Activated CD4-positive, alpha-beta memory T cell treated with anti-CD3 and anti-CD28 coated beads, Interleukin-2, amount 10 ng/mL, durations not matched to agents 7 days and 5 days (primary cell): ENCODE measurements at regions not wholly inside any gene's neighbourhood (a gene's known extent, or its start where the extent isn't known, plus 50 kb on each side); places are given as distances from the start of the nearest gene placed in this dataset.

ENCODE experiments used
- CTCF ChIA-PET: fragments of 350-600 bp; sonication (Branson Sonifier 250); formaldehyde crosslinking; loops from one replicate; lab custom pipeline; 2021; ENCODE audit warnings: antibody characterized with exemption, inconsistent platforms; lab: Charles Lee
- POLR2A ChIA-PET: fragments of 350-600 bp; sonication (Branson Sonifier 250); formaldehyde crosslinking; loops from one replicate; lab custom pipeline; 2021; ENCODE audit warnings: antibody characterized with exemption; lab: Charles Lee
- DNase-seq: peaks from one replicate; pipeline ENCODE4 v3.0.0-alpha.2; 2020
- H3K27ac Mint-ChIP-seq: one replicate; pipeline ENCODE4 v1.8.0; 2021; ENCODE audit warnings: mild to moderate bottlenecking, mixed read lengths
- H3K27me3 Mint-ChIP-seq: one replicate; pipeline ENCODE4 v1.8.0; 2021; ENCODE audit warnings: mixed read lengths
- H3K36me3 Mint-ChIP-seq: one replicate; pipeline ENCODE4 v1.8.0; 2021; ENCODE audit warnings: low read depth, mixed read lengths
- H3K4me1 Mint-ChIP-seq: one replicate; pipeline ENCODE4 v1.8.0; 2021; ENCODE audit warnings: mixed read lengths
- H3K4me3 Mint-ChIP-seq: one replicate; pipeline ENCODE4 v1.8.0; 2021; ENCODE audit warnings: mild to moderate bottlenecking, mixed read lengths
- H3K9me3 Mint-ChIP-seq: one replicate; pipeline ENCODE4 v1.8.0; 2021; ENCODE audit warnings: mixed read lengths

GRCh38 chr17:56648321-56648720 is 54.8 kb downstream of the NOG start:
- peaks cover 3% of the 10 kb centered on the region for H3K9me3 Mint-ChIP-seq
- DNase-seq, result no peak
- no peak overlapping the region for H3K27ac Mint-ChIP-seq
- no peaks in the 10 kb centered on the region for H3K36me3 Mint-ChIP-seq
- CTCF ChIA-PET, result no interaction called here
- no peak overlapping the region for H3K4me3 Mint-ChIP-seq
- POLR2A ChIA-PET, result no interaction called here
- no peaks in the 10 kb centered on the region for H3K4me1 Mint-ChIP-seq
- H3K27me3 Mint-ChIP-seq, result peaks cover 31% of the 10 kb centered on the region

GRCh38 chr17:56648806-56649205 is 55.3 kb downstream of the NOG start:
- POLR2A ChIA-PET, result no interaction called here
- no peak for DNase-seq
- CTCF ChIA-PET, result no interaction called here
- H3K4me3 Mint-ChIP-seq, result no peak overlapping the region
- H3K27me3 Mint-ChIP-seq, result peaks cover 31% of the 10 kb centered on the region
- H3K36me3 Mint-ChIP-seq, result no peaks in the 10 kb centered on the region
- peaks cover 3% of the 10 kb centered on the region for H3K4me1 Mint-ChIP-seq
- H3K9me3 Mint-ChIP-seq, result peaks cover 3% of the 10 kb centered on the region
- no peak overlapping the region for H3K27ac Mint-ChIP-seq

GRCh38 chr17:56652628-56653027 is 59.1 kb downstream of the NOG start:
- no peaks in the 10 kb centered on the region for H3K36me3 Mint-ChIP-seq
- no peak for DNase-seq
- H3K4me3 Mint-ChIP-seq, result no peak overlapping the region
- peaks cover 26% of the 10 kb centered on the region for H3K27me3 Mint-ChIP-seq
- no peak overlapping the region for H3K27ac Mint-ChIP-seq
- H3K4me1 Mint-ChIP-seq, result peaks cover 4% of the 10 kb centered on the region
- CTCF ChIA-PET, result interaction anchor here (1.2 kb wide), 1 partner anchor 63 kb away, joined by 5 read pairs; no protein-coding TSS in a partner anchor
- peaks cover 3% of the 10 kb centered on the region for H3K9me3 Mint-ChIP-seq
- POLR2A ChIA-PET, result no interaction called here

GRCh38 chr17:56653877-56654276 is 60.4 kb downstream of the NOG start:
- H3K9me3 Mint-ChIP-seq, result peaks cover 3% of the 10 kb centered on the region
- H3K27ac Mint-ChIP-seq, result no peak overlapping the region
- H3K36me3 Mint-ChIP-seq, result no peaks in the 10 kb centered on the region
- ChIA-PET CTCF (interaction anchor here (0.6 to 1.2 kb wide), 2 partner anchors 127 to 1603 kb away, joined by 3 read pairs; no protein-coding TSS in a partner anchor), POLR2A (no interaction called here)
- no peak overlapping the region for H3K4me3 Mint-ChIP-seq
- peaks cover 18% of the 10 kb centered on the region for H3K27me3 Mint-ChIP-seq
- H3K4me1 Mint-ChIP-seq, result peaks cover 4% of the 10 kb centered on the region
- peak; percentile 41 for DNase-seq

- POLR2A ChIA-PET, result no interaction called here
- Mint-ChIP-seq H3K36me3 (no peaks in the 10 kb centered on the region), H3K27me3 (peaks cover 20% of the 10 kb centered on the region), H3K4me1 (peaks cover 4% of the 10 kb centered on the region), H3K27ac (no peak overlapping the region), H3K4me3 (no peak overlapping the region), H3K9me3 (no peaks in the 10 kb centered on the region)
- CTCF ChIA-PET, result no interaction called here
- no peak for DNase-seq
Measured at GRCh38 chr17:56656701-56657327, 63.3 kb downstream of the NOG start.

- Mint-ChIP-seq H3K36me3 (no peaks in the 10 kb centered on the region), H3K27me3 (peaks cover 23% of the 10 kb centered on the region), H3K4me1 (peaks cover 2% of the 10 kb centered on the region), H3K4me3 (no peak overlapping the region), H3K9me3 (no peaks in the 10 kb centered on the region), H3K27ac (no peak overlapping the region)
- ChIA-PET POLR2A (no interaction called here), CTCF (no interaction called here)
- DNase-seq, result no peak
Measured at GRCh38 chr17:56658648-56659047, 65.1 kb downstream of the NOG start.

- POLR2A ChIA-PET, result no interaction called here
- DNase-seq, result no peak
- no peaks in the 10 kb centered on the region for H3K36me3 Mint-ChIP-seq
- CTCF ChIA-PET, result no interaction called here
- H3K4me1 Mint-ChIP-seq, result no peaks in the 10 kb centered on the region
- H3K4me3 Mint-ChIP-seq, result no peak overlapping the region
- H3K27ac Mint-ChIP-seq, result no peak overlapping the region
- H3K27me3 Mint-ChIP-seq, result peaks cover 23% of the 10 kb centered on the region
- no peaks in the 10 kb centered on the region for H3K9me3 Mint-ChIP-seq
Measured at GRCh38 chr17:56659622-56660021, 66.1 kb downstream of the NOG start.

- Mint-ChIP-seq H3K27me3 (peaks cover 19% of the 10 kb centered on the region), H3K27ac (no peak overlapping the region), H3K4me1 (no peaks in the 10 kb centered on the region), H3K9me3 (no peaks in the 10 kb centered on the region), H3K36me3 (no peaks in the 10 kb centered on the region), H3K4me3 (no peak overlapping the region)
- ChIA-PET POLR2A (no interaction called here), CTCF (no interaction called here)
- no peak for DNase-seq
Measured at GRCh38 chr17:56661906-56662305, 68.4 kb downstream of the NOG start.

GRCh38 chr17:56665864-56666263 is 72.4 kb downstream of the NOG start:
- POLR2A ChIA-PET, result no interaction called here
- H3K27me3 Mint-ChIP-seq, result peaks cover 27% of the 10 kb centered on the region
- H3K9me3 Mint-ChIP-seq, result no peaks in the 10 kb centered on the region
- H3K4me1 Mint-ChIP-seq, result no peaks in the 10 kb centered on the region
- H3K27ac Mint-ChIP-seq, result no peak overlapping the region
- no peaks in the 10 kb centered on the region for H3K36me3 Mint-ChIP-seq
- H3K4me3 Mint-ChIP-seq, result no peak overlapping the region
- CTCF ChIA-PET, result no interaction called here
- no peak for DNase-seq

- H3K9me3 Mint-ChIP-seq, result no peaks in the 10 kb centered on the region
- POLR2A ChIA-PET, result no interaction called here
- no peaks in the 10 kb centered on the region for H3K36me3 Mint-ChIP-seq
- no peak for DNase-seq
- H3K27ac Mint-ChIP-seq, result no peak overlapping the region
- peaks cover 39% of the 10 kb centered on the region for H3K27me3 Mint-ChIP-seq
- no peak overlapping the region for H3K4me3 Mint-ChIP-seq
- CTCF ChIA-PET, result interaction anchor here (1.0 kb wide), 1 partner anchor 47 kb away, joined by 3 read pairs; no protein-coding TSS in a partner anchor
- no peaks in the 10 kb centered on the region for H3K4me1 Mint-ChIP-seq
Measured at GRCh38 chr17:56667925-56668458, 74.5 kb downstream of the NOG start.

GRCh38 chr17:56672195-56672594 is 78.7 kb downstream of the NOG start:
- Mint-ChIP-seq H3K36me3 (no peaks in the 10 kb centered on the region), H3K27ac (no peak overlapping the region), H3K9me3 (no peaks in the 10 kb centered on the region), H3K4me1 (peaks cover 2% of the 10 kb centered on the region), H3K27me3 (peaks cover 51% of the 10 kb centered on the region), H3K4me3 (no peak overlapping the region)
- ChIA-PET POLR2A (no interaction called here), CTCF (no interaction called here)
- no peak for DNase-seq

GRCh38 chr17:56674401-56674925 is 81.0 kb downstream of the NOG start:
- Mint-ChIP-seq H3K4me1 (peaks cover 2% of the 10 kb centered on the region), H3K36me3 (no peaks in the 10 kb centered on the region), H3K4me3 (no peak overlapping the region), H3K27ac (no peak overlapping the region), H3K27me3 (peaks cover 42% of the 10 kb centered on the region), H3K9me3 (no peaks in the 10 kb centered on the region)
- POLR2A ChIA-PET, result no interaction called here
- DNase-seq, result no peak
- CTCF ChIA-PET, result interaction anchor here (1.2 to 1.6 kb wide), 2 partner anchors 41 to 105 kb away, joined by 4 to 6 read pairs; no protein-coding TSS in a partner anchor

- DNase-seq, result no peak
- ChIA-PET CTCF (interaction anchor here (1.6 to 2.9 kb wide), 3 partner anchors 40 to 105 kb away, joined by 6 to 19 read pairs (median 11); no protein-coding TSS in a partner anchor), POLR2A (no interaction called here)
- no peaks in the 10 kb centered on the region for H3K9me3 Mint-ChIP-seq
- H3K4me1 Mint-ChIP-seq, result peaks cover 2% of the 10 kb centered on the region
- no peak overlapping the region for H3K27ac Mint-ChIP-seq
- H3K36me3 Mint-ChIP-seq, result no peaks in the 10 kb centered on the region
- H3K4me3 Mint-ChIP-seq, result no peak overlapping the region
- H3K27me3 Mint-ChIP-seq, result peaks cover 36% of the 10 kb centered on the region
Measured at GRCh38 chr17:56675876-56676660, 82.6 kb downstream of the NOG start.
